HCT116 (cell line): ENCODE measurements at regions not wholly inside any gene's neighbourhood (a gene's known extent, or its start where the extent isn't known, plus 50 kb on each side); places are given as distances from the start of the nearest gene placed in this dataset.
A peak's percentile ranks its signal among the peaks of the same experiment; 100 is the strongest.

Experiments used
- ATAC-seq: fragments of 200-7000 bp; cut with Tn5 transposase; 2 replicates; pipeline ENCODE4 v1.9.1; 2020; ENCODE audit warnings: mild to moderate bottlenecking, moderate library complexity
- BruUV-seq: library from RNA; stranded (reverse); fragments of 400-500 nt; replicated peaks from 2 replicates; lab custom pipeline; 2021; lab: Mats Ljungman, UMichigan
- CTCF ChIA-PET: fragments of 300-600 bp; sonication (Branson Sonifier 250); formaldehyde crosslinking; loops from one replicate; lab custom pipeline; 2021; ENCODE audit warnings: antibody characterized with exemption; lab: Charles Lee
- POLR2A ChIA-PET: fragments of 300-600, 350-600 bp; sonication (Branson Sonifier 250); formaldehyde crosslinking; loops from one replicate; lab custom pipeline; 2021; ENCODE audit warnings: antibody characterized with exemption; lab: Charles Lee
- RAD21 ChIA-PET, 2 experiments: fragments of 300-600 bp; sonication (Branson Sonifier 250); formaldehyde crosslinking; loops; one replicate each; lab custom pipeline; 2023; ENCODE audit warnings: low total read pairs in 2 of 2; ENCODE audit not compliant: uncharacterized antibody in 2 of 2, unreplicated experiment in 2 of 2, low non-redundant PET in 1 of 2; lab: Charles Lee
- DNase-seq: peaks from one replicate; pipeline ENCODE4 v3.0.0-alpha.2; 2010; ENCODE audit warnings: low read depth, low spot score
- H2AFZ ChIP-seq: fragments of 200-600 bp; shearing (Covaris generic), sonication (generic); 2 replicates; pipeline ENCODE4 v1.6.1; 2017; ENCODE audit warnings: low read depth, mixed run types, mixed read lengths, antibody characterized with exemption, low read length; ENCODE audit not compliant: poor library complexity, severe bottlenecking
- H3K27ac ChIP-seq: 2 replicates; pipeline ENCODE4 v1.5.1; 2012; ENCODE audit warnings: low read depth, low read length
- H3K27me3 ChIP-seq: fragments of 200-600 bp; sonication (generic); 2 replicates; pipeline ENCODE4 v1.6.1; 2016; ENCODE audit warnings: mixed run types, low read length, mixed read lengths; ENCODE audit not compliant: insufficient read depth
- H3K36me3 ChIP-seq, 2 experiments: fragments of 200-500 bp in 1 of 2; fragments of 200-600 bp in 1 of 2; sonication (Bioruptor generic) in 1 of 2; sonication (generic) in 1 of 2; 2 replicates each; pipeline versions ENCODE4 v1.5.1 to v1.6.1; 2014 to 2016; ENCODE audit warnings: low read length in 2 of 2, inconsistent platforms in 1 of 2, mixed read lengths in 1 of 2, mixed run types in 1 of 2; ENCODE audit not compliant: insufficient read depth in 2 of 2, control insufficient read depth in 1 of 2
- H3K4me1 ChIP-seq, 2 experiments: fragments of 200-600 bp in 1 of 2; sonication (generic) in 1 of 2; 2 replicates each; pipeline versions ENCODE4 v1.5.1 to v1.6.1; 2012 to 2017; ENCODE audit warnings: low read length in 2 of 2, inconsistent platforms in 1 of 2, mild to moderate bottlenecking in 1 of 2, mixed read lengths in 1 of 2, mixed run types in 1 of 2, moderate library complexity in 1 of 2; ENCODE audit not compliant: insufficient read depth in 2 of 2, control insufficient read depth in 1 of 2
- H3K4me2 ChIP-seq: fragments of 200-600 bp; sonication (generic); 2 replicates; pipeline ENCODE4 v1.6.1; 2017; ENCODE audit warnings: mixed run types, low read length, mixed read lengths
- H3K4me3 ChIP-seq, 2 experiments: fragments of 200-600 bp in 1 of 2; sonication (generic) in 1 of 2; replicated peaks in 1 of 2; 2 replicates each; pipeline ENCODE4 v1.5.1; 2011 to 2016; ENCODE audit warnings: low read length in 2 of 2, control low read depth in 1 of 2, low read depth in 1 of 2, mild to moderate bottlenecking in 1 of 2, mixed read lengths in 1 of 2, mixed run types in 1 of 2
- H3K79me2 ChIP-seq: fragments of 200-600 bp; sonication (generic); 2 replicates; pipeline ENCODE4 v1.6.1; 2017; ENCODE audit warnings: mild to moderate bottlenecking, mixed run types, low read length, moderate library complexity, mixed read lengths; ENCODE audit not compliant: insufficient read depth
- H3K9ac ChIP-seq: fragments of 200-600 bp; sonication (generic); 2 replicates; pipeline ENCODE4 v1.6.1; 2016; ENCODE audit warnings: low read length, mixed read lengths
- H3K9me2 ChIP-seq: fragments of 200-600 bp; sonication (generic), shearing (Covaris generic); 2 replicates; pipeline ENCODE4 v1.6.1; 2017; ENCODE audit warnings: mixed run types, mild to moderate bottlenecking, moderate library complexity; ENCODE audit not compliant: insufficient read depth
- H3K9me3 ChIP-seq, 2 experiments: fragments of 200-500 bp in 1 of 2; fragments of 200-600 bp in 1 of 2; sonication (Bioruptor generic) in 1 of 2; sonication (generic) in 1 of 2; 2 replicates each; pipeline ENCODE4 v1.6.1; 2014 to 2017; ENCODE audit warnings: low read length in 2 of 2, mixed read lengths in 2 of 2, inconsistent platforms in 1 of 2, low read depth in 1 of 2, mild to moderate bottlenecking in 1 of 2, mixed run types in 1 of 2, moderate library complexity in 1 of 2; ENCODE audit not compliant: control insufficient read depth in 1 of 2, insufficient read depth in 1 of 2
- H4K20me1 ChIP-seq: fragments of 200-600 bp; sonication (generic), shearing (Covaris generic); 2 replicates; pipeline ENCODE4 v1.6.1; 2017; ENCODE audit warnings: mixed run types, mild to moderate bottlenecking, moderate library complexity; ENCODE audit not compliant: insufficient read depth
- CBX3 ChIP-seq: IDR thresholded peaks from 2 replicates; pipeline ENCODE4 v1.6.1; 2012; ENCODE audit warnings: low read depth
- EZH2 ChIP-seq: fragments of 200-600 bp; sonication (generic); IDR thresholded peaks from 2 replicates; pipeline ENCODE4 v1.6.1; 2017; ENCODE audit warnings: antibody characterized with exemption, mixed run types
- JUND ChIP-seq: IDR thresholded peaks from 2 replicates; pipeline ENCODE4 v1.6.1; 2012
- RAD21 ChIP-seq: IDR thresholded peaks from 2 replicates; pipeline ENCODE4 v1.6.1; 2012; ENCODE audit warnings: low read depth, mild to moderate bottlenecking
- SRF ChIP-seq: IDR thresholded peaks from 2 replicates; pipeline ENCODE4 v1.6.1; 2012; ENCODE audit warnings: low read depth
- intact Hi-C: fragments of 100-400 bp; cut with micrococcal nuclease; formaldehyde crosslinking; loops from 2 replicates; pipeline ENCODE4 v1.10.0; 2022
- TF ChIP-seq, protein P1 (sequence below), 3 experiments: fragments of 200-600 bp in 1 of 3; sonication (generic) in 1 of 3; IDR thresholded peaks in 2 of 3; conservative IDR thresholded peaks in 1 of 3; 2 replicates each; pipeline ENCODE4 v1.5.1; 2012 to 2017; ENCODE audit warnings: low read depth in 2 of 3, low read length in 2 of 3, antibody characterized with exemption in 1 of 3, borderline replicate concordance in 1 of 3, control low read depth in 1 of 3, mild to moderate bottlenecking in 1 of 3, mixed read lengths in 1 of 3, mixed run types in 1 of 3, moderate library complexity in 1 of 3; ENCODE audit not compliant: insufficient read depth in 1 of 3
- TF ChIP-seq, protein P2 (sequence below): IDR thresholded peaks from 2 replicates; pipeline ENCODE4 v1.6.1; 2012

DNA sequence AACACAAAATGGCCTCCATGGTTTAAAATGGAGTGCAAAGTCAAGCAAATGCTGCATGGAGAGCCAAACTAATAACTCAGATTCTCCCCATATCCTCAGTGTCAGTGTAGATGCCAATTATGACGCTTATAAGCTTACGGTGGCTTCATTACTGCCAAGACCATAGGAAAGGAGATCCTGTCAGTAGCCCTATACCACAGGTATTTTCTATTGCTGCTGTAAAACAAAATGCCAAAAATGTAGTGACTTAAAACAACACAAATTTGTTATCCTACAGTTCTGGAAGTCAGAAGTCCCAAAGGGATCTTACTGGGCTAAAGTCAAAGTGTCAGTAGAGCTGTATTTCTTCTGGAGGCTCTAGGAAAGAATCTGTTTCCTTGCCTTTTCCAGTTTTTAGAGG, 149.8 kb upstream of the GBE1 start:
- ChIA-PET POLR2A (no interaction called here), RAD21 (no interaction called here), CTCF (no interaction called here)
- Histone ChIP-seq H3K79me2 (no peaks in the 10 kb centered on the region), H3K27ac (no peak overlapping the region), H3K4me1 (no peaks in the 10 kb centered on the region), H3K4me3 (no peak overlapping the region), H2AFZ (peak overlapping the region; percentile 78), H3K9me3 (no peaks in the 10 kb centered on the region), H3K36me3 (no peaks in the 10 kb centered on the region), H3K27me3 (no peaks in the 10 kb centered on the region), H3K9me2 (no peaks in the 10 kb centered on the region), H3K4me2 (no peak overlapping the region), H4K20me1 (no peaks in the 10 kb centered on the region), H3K9ac (no peak overlapping the region)
- no TSS peak for BruUV-seq
- intact Hi-C loops = loop anchor here (10.0 kb wide), 1 partner anchor 246 kb away; no protein-coding TSS in a partner anchor
- DNase-seq (no peak), ATAC-seq (no peak)
- TF ChIP-seq SRF (no peak), JUND (no peak)

DNA sequence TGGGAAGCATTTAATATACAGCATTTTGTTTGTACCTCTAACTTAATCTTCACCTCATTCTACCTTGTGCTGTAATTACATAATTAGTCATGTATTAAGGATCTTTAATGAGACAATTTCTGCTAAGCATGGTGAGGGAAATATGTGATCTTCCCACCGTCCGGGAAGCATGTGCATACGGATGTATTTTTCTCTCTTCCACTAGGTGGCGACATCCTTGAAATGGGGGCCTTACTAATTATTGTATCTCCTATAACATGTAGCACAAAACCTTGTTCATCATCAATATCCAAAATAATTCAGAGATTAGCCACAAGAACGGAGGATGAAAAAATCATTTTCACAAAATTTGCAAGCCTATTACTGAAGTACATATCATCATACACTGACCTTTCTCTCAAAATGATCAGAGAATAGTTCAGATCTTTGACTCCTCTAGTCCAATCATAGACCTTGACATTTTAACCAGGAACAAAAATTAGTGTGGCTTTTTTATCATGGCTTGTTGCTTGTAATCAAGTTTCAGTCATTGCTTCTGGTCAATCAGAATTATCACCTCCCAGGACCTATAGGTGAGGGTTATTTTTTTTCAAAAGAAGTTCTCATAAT, 148.9 kb upstream of the GBE1 start:
- DNase-seq = peak; percentile 23

More for the DNA sequence above, 148.9 kb upstream of the GBE1 start:
- no peaks in the 10 kb centered on the region for H3K36me3 ChIP-seq
- H3K4me1 ChIP-seq = no peaks in the 10 kb centered on the region
- H3K9me2 ChIP-seq = no peaks in the 10 kb centered on the region
- no peak overlapping the region for H3K4me3 ChIP-seq
- no peaks in the 10 kb centered on the region for H3K79me2 ChIP-seq
- H3K4me2 ChIP-seq = peak overlapping the region; percentile 31
- ChIA-PET POLR2A (no interaction called here), RAD21 (no interaction called here), CTCF (interaction anchor here (1.1 to 1.2 kb wide), 2 partner anchors 10 to 29 kb away, joined by 3 to 4 read pairs; no protein-coding TSS in a partner anchor)
- peak; percentile 78 for ATAC-seq
- H3K27ac ChIP-seq = no peak overlapping the region
- no TSS peak for BruUV-seq
- no peaks in the 10 kb centered on the region for H3K27me3 ChIP-seq
- H4K20me1 ChIP-seq = no peaks in the 10 kb centered on the region
- H3K9me3 ChIP-seq = no peaks in the 10 kb centered on the region
- no peak overlapping the region for H3K9ac ChIP-seq
- peak overlapping the region; percentile 78 for H2AFZ ChIP-seq
- intact Hi-C loops = loop anchor here (10.0 kb wide), 1 partner anchor 246 kb away; no protein-coding TSS in a partner anchor
- no peak for TF ChIP-seq EZH2
- TF ChIP-seq RAD21 = peak; percentile 36
- TF ChIP-seq, protein P1, sequence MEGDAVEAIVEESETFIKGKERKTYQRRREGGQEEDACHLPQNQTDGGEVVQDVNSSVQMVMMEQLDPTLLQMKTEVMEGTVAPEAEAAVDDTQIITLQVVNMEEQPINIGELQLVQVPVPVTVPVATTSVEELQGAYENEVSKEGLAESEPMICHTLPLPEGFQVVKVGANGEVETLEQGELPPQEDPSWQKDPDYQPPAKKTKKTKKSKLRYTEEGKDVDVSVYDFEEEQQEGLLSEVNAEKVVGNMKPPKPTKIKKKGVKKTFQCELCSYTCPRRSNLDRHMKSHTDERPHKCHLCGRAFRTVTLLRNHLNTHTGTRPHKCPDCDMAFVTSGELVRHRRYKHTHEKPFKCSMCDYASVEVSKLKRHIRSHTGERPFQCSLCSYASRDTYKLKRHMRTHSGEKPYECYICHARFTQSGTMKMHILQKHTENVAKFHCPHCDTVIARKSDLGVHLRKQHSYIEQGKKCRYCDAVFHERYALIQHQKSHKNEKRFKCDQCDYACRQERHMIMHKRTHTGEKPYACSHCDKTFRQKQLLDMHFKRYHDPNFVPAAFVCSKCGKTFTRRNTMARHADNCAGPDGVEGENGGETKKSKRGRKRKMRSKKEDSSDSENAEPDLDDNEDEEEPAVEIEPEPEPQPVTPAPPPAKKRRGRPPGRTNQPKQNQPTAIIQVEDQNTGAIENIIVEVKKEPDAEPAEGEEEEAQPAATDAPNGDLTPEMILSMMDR (IDR thresholded peaks at IDR 0.05 in 2 of 3, conservative IDR thresholded peaks at IDR 0.05 in 1 of 3; ENCODE audit: borderline replicate concordance in 1 of 3, insufficient read depth in 1 of 3, low read depth in 2 of 3, low read length in 2 of 3) = peak; percentile 31 to 88 (median 73); a peak in 5 of 6 replicates
- TF ChIP-seq, protein P2, sequence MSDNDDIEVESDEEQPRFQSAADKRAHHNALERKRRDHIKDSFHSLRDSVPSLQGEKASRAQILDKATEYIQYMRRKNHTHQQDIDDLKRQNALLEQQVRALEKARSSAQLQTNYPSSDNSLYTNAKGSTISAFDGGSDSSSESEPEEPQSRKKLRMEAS = peak; percentile 38; the same call in 1 of the 2 replicates
- TF ChIP-seq CBX3 = peak; percentile 39; the same call in 1 of the 2 replicates
